Globus pallidus (tissue), 1 donor: ENCODE measurements at regions not wholly inside any gene's neighbourhood (a gene's known extent, or its start where the extent isn't known, plus 50 kb on each side); places are given as distances from the start of the nearest gene placed in this dataset.

Experiments
- DNase-seq: peaks from one replicate; pipeline ENCODE4 v3.0.0-alpha.2; 2015; ENCODE audit warnings: low spot score

DNA sequence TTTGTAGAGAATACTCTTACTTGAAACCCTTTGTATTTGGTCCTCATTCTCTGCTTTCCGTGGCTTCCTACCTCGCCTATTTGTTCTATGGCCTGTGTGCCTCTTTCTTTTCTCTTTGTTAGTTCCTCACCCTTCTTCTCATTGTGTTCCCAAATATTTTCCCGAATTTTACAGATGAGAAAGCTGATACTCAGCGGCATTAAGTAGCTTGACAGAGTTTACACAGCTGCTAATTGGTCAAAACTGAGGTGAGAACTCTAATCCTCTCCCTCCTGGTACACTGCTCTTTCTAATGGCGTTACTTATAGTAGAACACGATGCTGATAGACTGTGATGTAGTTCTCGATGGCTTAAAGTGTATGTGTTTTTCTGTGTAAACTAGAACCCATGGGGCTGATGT is 80.7 kb upstream of the HDAC9 start:
- DNase-seq: no peak

DNA sequence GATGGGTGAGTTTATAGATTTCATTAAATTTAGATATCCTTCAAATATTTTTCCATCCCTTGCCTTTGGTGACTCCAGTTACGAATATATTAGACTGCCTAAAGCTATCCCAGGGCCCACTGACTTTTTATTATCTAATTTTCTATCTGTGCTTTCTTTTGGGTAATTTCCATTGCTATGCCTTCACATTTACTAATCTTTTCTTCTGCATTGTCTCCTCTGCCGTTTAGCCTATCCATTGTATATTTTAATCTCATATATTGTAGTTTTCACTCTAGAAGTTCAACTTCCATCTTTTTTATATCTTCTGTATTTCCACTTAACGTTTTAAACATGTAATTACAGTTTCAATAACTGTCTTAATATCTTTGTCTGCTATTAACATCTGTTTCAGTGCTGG is 78.6 kb upstream of the HDAC9 start:
- no peak for DNase-seq

DNA sequence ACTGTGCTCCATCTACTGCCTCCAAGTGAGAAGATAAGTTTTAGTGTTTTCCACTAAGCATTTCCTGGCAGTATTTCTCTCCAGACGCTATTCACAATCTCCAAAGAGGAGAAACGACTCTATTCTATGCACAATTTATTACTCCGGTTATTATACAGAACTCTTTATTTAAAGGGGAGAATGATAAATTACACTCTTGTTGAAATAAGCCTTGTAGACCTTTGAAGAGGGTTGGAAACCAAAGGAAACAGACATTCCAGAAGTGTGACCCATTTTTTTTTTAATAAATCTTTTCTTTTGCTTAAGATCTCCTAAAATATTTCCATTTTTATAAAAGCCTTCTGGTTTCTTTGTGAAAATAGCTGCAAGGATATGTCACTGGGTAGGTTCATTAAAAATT is 76.1 kb upstream of the HDAC9 start:
- DNase-seq: no peak

DNA sequence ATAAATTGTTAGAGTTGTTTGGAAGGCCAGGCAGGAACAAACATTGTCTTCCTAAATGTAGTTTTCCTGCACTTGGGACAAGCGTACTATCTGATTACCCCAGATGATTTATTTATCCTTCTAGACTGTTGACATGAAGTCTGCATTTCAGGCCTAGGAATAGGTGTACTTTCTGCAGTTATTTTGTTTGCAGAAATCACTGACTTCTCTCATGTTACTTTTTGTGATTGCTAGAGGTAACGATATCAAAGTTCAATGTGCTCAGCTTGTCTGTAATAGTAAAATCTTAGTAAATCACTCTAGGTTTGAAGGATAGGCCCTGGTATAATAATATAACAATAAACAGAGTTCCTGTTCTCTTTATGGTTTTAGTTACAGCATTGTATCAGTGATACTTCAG is 75.4 kb upstream of the HDAC9 start:
- no peak for DNase-seq

DNA sequence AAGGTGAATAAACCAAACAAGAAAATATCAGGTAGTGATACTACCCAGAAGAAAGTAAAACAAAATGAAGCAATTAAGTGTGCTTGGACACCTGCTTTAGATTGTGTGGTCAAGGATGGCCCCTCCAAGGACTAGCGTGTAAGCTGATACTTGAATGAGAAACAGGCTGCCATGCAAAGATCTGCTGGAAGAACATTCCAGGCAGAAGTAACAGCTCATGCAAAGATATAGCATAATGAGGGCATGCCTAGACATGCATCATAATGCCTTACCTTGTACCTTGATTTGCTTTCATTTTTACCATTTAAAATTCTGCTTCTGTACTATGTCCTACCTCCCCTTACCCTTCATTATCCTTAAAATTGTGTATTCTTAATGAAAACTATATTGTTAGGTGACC is 74.8 kb upstream of the HDAC9 start:
- DNase-seq: no peak

DNA sequence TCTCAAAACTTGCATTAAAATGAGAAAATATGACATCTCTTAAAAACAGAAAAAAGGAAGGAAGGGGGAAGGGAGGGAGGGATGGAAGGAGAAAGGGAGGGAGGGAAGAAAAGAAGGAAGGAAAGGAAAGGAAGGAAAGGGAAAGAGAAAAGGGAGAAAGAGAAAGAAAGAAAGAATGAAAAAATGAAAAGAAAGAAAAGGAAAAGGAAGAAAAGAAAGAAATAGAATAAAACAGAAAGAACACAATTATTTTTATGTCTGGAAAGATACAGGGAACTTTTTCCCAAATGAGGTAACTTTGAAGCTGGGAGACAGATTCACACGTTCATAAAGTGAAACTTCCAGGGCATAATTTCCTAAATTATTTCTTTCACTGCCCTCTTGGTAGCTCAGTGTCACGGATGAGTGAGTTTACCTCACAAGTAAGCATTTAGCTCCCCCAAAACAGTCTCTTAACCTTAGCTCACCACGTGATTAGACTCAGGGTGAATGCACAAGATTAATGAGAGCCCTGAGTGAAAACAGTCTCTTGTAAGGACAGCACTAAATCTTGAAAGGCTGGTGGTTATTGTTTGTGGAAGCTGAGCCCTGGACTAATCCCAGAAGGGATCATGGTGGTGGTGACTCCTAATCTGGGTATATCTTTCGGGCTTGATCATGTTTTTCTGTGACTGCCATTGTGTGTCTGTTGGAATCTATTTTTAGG is 74.1 kb upstream of the HDAC9 start:
- no peak for DNase-seq

DNA sequence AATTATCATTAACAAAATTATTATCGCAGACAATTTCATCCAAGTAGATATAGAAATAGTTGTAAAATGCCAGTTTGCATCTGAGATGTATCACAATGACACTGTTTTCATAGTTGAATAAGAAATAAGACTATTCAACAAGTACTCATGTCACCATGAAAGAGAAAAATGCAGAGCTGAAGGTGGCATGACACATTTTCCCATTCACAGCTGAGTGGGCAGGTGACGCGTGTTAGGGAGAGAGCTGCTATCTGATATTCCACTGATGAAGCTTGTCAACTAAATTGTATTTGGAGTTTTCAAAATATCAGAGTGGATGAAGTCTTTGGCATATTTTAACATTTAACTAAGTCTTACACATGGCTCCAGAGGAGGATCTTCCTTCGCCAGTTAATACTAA is 70.3 kb upstream of the HDAC9 start:
- DNase-seq: no peak

DNA sequence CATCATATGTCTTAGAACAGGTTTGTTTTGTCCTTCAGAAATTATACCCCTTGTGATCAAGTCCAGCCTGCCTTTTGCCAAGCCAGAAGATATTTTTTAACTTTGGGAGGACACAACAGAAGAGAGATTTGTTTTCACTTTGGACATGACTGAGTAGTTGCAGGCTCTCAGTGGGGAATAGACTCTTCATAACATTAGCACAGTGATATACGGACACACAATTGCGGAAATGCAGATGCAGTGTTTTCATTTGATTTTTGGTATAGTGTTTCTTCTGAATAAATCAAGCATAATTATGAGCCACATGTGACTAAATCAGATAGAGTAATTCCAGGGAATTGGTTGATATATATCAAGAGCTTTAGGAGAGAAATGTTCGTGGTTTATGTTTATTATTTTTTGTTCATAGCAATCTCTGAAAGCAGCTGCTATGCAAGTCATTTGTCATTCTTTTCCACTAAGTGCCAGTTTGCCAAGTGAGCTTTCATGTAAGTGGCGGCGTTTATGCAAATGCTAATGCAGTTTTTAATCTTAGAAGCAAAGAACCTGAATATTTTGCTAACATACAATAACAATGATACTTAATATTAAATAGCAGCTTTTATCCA is 69.6 kb upstream of the HDAC9 start:
- DNase-seq: no peak

DNA sequence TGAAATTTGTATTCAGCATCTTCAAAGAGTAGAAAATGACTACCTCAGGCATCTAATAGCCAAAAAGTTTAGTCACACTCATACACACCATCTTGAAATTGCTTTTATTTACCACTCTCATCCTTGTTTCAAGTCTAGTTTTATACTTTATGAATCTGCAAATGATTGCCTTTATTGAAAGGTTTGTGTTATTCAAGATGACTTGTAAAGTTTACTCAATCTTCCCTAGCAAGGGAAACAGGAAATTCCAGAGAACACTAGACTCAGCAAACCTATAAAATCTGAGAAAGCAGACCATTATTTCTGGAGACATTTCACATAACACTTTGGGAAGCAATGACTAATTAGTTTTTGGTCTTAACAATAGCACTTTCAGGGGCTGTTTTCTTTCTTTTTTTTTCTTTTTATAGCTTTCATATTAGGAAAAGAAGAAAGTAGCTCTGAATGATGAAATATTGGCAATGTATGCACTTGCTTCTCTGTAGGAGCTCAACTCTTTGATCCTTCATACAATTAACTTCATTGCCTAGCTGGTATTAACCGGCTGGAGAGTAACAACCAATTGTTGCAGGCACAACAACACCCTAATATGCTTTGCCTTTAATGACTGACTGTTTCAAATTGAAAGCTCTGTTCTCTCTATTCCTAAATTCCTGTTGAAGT is 68.9 kb upstream of the HDAC9 start:
- no peak for DNase-seq

DNA sequence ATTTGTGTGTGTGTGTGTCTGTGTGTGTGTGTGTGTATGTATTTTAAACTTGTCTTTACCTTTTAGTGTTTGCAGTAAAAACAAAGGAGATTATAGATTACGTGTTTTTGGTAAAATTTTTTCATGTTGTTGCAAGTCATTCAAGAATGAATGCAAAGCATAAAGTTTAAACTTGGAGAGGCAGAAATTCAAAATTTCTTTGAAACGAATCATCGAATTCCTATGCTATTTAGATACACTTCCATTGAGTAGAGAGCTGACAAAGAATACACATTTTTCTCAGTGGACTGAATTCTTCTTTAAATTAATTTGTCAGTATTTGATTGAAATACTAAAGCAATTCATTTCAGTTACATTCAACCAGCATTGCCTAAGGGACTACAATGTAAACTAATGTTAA is 66.0 kb upstream of the HDAC9 start:
- no peak for DNase-seq

DNA sequence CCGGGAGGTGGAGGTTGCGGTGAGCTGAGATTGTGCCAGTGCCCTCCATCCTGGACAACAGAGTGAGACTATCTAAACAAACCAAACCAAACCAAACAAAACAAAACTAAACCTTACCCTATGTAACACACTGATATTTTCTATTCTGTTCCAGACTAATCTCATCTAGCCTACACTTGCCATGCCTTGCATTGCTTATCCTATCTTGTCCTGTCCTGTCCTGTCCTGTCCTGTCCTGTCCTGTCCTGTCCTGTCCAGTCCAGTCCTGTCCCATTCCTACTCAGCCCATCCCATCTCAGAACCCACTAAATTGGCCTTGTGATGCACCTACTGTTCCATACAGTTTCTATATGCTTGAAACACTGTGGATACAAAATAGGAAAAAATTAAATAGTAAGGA is 64.7 kb upstream of the HDAC9 start:
- DNase-seq: no peak

DNA sequence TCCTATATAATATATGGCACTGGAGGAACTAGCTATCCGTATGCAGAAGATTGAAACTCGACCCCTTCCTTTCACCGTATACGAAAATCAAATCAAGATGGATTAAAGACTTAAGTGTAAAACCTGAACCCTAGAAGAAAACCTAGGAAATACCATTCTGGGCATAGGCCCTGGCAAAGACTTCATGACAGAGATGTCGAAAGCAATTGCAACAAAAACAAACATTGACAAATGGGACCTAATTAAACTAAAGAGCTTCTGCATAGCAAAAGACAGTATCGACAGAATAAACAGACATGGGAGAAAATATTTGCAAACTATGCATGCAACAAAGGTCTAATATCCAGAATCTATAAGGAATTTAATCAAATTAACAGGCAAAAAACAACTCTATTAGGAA is 61.4 kb upstream of the HDAC9 start:
- no peak for DNase-seq

DNA sequence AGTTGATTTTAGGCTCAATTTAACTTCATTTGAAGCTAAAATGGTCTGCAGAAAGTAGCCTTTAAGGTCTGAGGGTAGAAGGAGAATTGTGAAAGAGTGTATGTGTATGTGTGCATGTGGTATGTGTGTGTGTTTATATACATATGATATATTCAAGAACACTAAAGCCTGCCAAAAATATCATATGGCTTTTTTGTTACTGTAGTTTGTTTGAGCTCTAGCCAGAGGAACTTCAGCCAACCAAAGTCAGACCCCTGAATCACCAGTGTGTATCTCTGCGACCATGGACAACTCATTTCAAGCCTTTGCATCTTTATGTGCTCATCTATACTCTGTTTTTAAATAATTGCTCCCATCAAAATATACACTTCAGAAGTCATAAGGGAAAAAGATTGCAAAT is 58.4 kb upstream of the HDAC9 start:
- DNase-seq: no peak

DNA sequence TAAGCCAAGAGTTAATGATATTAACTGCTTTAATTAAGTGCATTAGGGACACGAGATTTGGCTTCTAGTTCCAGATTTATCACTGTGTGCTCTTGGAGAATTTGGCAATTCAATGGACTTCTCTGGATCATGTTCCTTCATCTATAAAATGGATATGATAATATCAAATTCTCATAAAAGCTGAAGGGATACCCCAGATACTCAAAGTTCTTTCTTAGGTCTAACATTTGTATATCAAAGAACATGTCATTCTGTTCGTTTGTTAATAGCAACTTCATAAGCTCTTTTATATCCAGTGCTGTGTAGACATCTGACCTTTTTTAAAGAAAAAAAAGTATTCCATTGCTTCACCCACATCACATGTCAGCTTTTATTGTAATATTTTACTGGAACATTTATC is 54.6 kb upstream of the HDAC9 start:
- no peak for DNase-seq

DNA sequence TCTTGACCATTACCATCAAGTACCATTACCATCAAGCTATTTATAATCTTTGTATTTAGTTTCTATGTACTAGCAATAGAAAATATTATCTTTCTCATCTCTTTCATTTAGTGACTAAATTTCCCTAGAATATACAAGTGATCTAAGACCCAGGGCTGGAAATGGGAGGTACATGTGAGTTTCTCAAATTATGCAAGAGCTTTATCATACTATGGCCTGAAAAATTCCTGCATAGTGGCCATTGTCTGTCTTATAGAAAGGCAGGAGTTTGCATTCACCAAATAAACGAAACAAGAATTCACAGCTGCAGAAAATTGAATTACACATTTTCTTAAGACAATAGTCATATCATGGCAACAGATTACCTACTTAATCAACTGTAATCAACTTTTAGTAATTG is 50.7 kb upstream of the HDAC9 start:
- DNase-seq: no peak

DNA sequence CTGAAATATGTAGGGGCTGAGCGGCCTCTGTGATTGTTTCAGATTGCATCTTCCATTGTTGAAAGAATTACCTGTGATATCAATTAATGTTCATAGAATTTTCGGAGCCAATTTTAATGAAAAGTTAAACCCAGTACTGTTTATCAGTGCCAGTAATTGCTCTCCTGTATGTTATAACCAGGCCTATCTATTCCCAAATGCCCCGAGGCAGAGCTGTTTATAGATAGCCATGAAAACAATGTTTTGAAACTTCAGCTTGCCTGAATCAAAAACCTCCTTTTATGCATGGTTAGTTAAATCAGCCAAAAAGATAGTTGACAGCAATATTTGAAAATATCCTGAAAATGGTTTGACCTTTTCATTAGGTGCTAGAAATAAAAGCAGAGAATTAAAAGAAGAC is 50.1 kb upstream of the HDAC9 start:
- no peak for DNase-seq
